Muscle layer of duodenum (tissue), 2 donors: ENCODE measurements at regions not wholly inside any gene's neighbourhood (a gene's known extent, or its start where the extent isn't known, plus 50 kb on each side); places are given as distances from the start of the nearest gene placed in this dataset.

Experiments used
- H3K27ac ChIP-seq: one replicate; pipeline ENCODE4 v1.7.0; 2013; ENCODE audit warnings: mild to moderate bottlenecking, low read length
- H3K27me3 ChIP-seq: one replicate; pipeline ENCODE4 v1.7.0; 2013; ENCODE audit warnings: low read depth, mild to moderate bottlenecking, control low read depth, low read length
- H3K36me3 ChIP-seq, 2 donors: one replicate each; pipeline ENCODE4 v1.7.0; 2013; ENCODE audit warnings: low read length in 2 of 2, control low read depth in 1 of 2, mild to moderate bottlenecking in 1 of 2; ENCODE audit not compliant: insufficient read depth in 2 of 2, control insufficient read depth in 1 of 2
- H3K4me1 ChIP-seq, 2 donors: one replicate each; pipeline ENCODE4 v1.7.0; 2013; ENCODE audit warnings: low read length in 2 of 2, mild to moderate bottlenecking in 2 of 2, control low read depth in 1 of 2, moderate library complexity in 1 of 2; ENCODE audit not compliant: insufficient read depth in 2 of 2, control insufficient read depth in 1 of 2
- H3K4me3 ChIP-seq, 2 donors: one replicate each; pipeline ENCODE4 v1.7.0; 2013; ENCODE audit warnings: low read length in 2 of 2, low read depth in 1 of 2, mild to moderate bottlenecking in 1 of 2
- H3K9me3 ChIP-seq, 2 donors: one replicate each; pipeline ENCODE4 v1.7.0; 2013; ENCODE audit warnings: low read length in 2 of 2, control low read depth in 1 of 2, mild to moderate bottlenecking in 1 of 2; ENCODE audit not compliant: control insufficient read depth in 1 of 2
- donor health status: healthy.

- H3K27me3 ChIP-seq = no peaks in the 10 kb centered on the region
- H3K9me3 ChIP-seq = peaks cover 0 to 27% of the 10 kb centered on the region in 2 donors
- H3K36me3 ChIP-seq = no peaks in the 10 kb centered on the region
- H3K27ac ChIP-seq = no peak overlapping the region
- H3K4me1 ChIP-seq = no peaks in the 10 kb centered on the region
- H3K4me3 ChIP-seq = no peak overlapping the region
Observed at GRCh38 chr3:181470349-181470748, 241.4 kb upstream of the SOX2 start.

GRCh38 chr3:181464033-181464694, 247.6 kb upstream of the SOX2 start:
- H3K4me3 ChIP-seq = no peak overlapping the region
- H3K27me3 ChIP-seq = no peaks in the 10 kb centered on the region
- H3K27ac ChIP-seq = no peak overlapping the region
- no peaks in the 10 kb centered on the region for H3K9me3 ChIP-seq
- peaks cover 0 to 3% of the 10 kb centered on the region in 2 donors for H3K4me1 ChIP-seq
- no peaks in the 10 kb centered on the region for H3K36me3 ChIP-seq

- Histone ChIP-seq H3K36me3 (no peaks in the 10 kb centered on the region), H3K4me1 (peaks cover 0 to 3% of the 10 kb centered on the region in 2 donors), H3K9me3 (no peaks in the 10 kb centered on the region), H3K4me3 (no peak overlapping the region), H3K27me3 (no peaks in the 10 kb centered on the region), H3K27ac (no peak overlapping the region)
Observed at GRCh38 chr3:181461381-181461780, 250.3 kb upstream of the SOX2 start.

- H3K4me1 ChIP-seq = peaks cover 0 to 3% of the 10 kb centered on the region in 2 donors
Observed at GRCh38 chr3:181459516-181459915, 252.2 kb upstream of the SOX2 start.

GRCh38 chr3:181458857-181459256, 252.9 kb upstream of the SOX2 start:
- H3K36me3 ChIP-seq = no peaks in the 10 kb centered on the region
- no peaks in the 10 kb centered on the region for H3K27me3 ChIP-seq
- no peak overlapping the region for H3K27ac ChIP-seq
- peaks cover 0 to 3% of the 10 kb centered on the region in 2 donors for H3K4me1 ChIP-seq
- H3K4me3 ChIP-seq = no peak overlapping the region
- H3K9me3 ChIP-seq = no peaks in the 10 kb centered on the region

More at GRCh38 chr3:181459516-181459915, 252.2 kb upstream of the SOX2 start:
- Histone ChIP-seq H3K9me3 (no peaks in the 10 kb centered on the region), H3K27me3 (no peaks in the 10 kb centered on the region), H3K4me3 (no peak overlapping the region), H3K27ac (no peak overlapping the region), H3K36me3 (no peaks in the 10 kb centered on the region)

- Histone ChIP-seq H3K4me1 (peaks cover 0 to 3% of the 10 kb centered on the region in 2 donors), H3K27ac (no peak overlapping the region), H3K9me3 (no peaks in the 10 kb centered on the region), H3K4me3 (no peak overlapping the region), H3K36me3 (no peaks in the 10 kb centered on the region), H3K27me3 (no peaks in the 10 kb centered on the region)
Observed at GRCh38 chr3:181457756-181458155, 254.0 kb upstream of the SOX2 start.

- Histone ChIP-seq H3K36me3 (no peaks in the 10 kb centered on the region), H3K4me1 (peaks cover 0 to 3% of the 10 kb centered on the region in 2 donors), H3K27me3 (no peaks in the 10 kb centered on the region), H3K4me3 (no peak overlapping the region), H3K27ac (no peak overlapping the region), H3K9me3 (no peaks in the 10 kb centered on the region)
Observed at GRCh38 chr3:181457190-181457589, 254.5 kb upstream of the SOX2 start.

GRCh38 chr3:181455276-181455675, 256.4 kb upstream of the SOX2 start:
- no peaks in the 10 kb centered on the region for H3K27me3 ChIP-seq
- H3K4me1 ChIP-seq = peaks cover 0 to 3% of the 10 kb centered on the region in 2 donors
- H3K4me3 ChIP-seq = no peak overlapping the region
- no peak overlapping the region for H3K27ac ChIP-seq
- no peaks in the 10 kb centered on the region for H3K9me3 ChIP-seq
- H3K36me3 ChIP-seq = no peaks in the 10 kb centered on the region

GRCh38 chr3:181454451-181455027, 257.2 kb upstream of the SOX2 start:
- no peak overlapping the region for H3K4me3 ChIP-seq
- no peaks in the 10 kb centered on the region for H3K9me3 ChIP-seq
- no peaks in the 10 kb centered on the region for H3K36me3 ChIP-seq
- H3K27ac ChIP-seq = no peak overlapping the region
- no peaks in the 10 kb centered on the region for H3K27me3 ChIP-seq
- peaks cover 0 to 3% of the 10 kb centered on the region in 2 donors for H3K4me1 ChIP-seq

- no peaks in the 10 kb centered on the region for H3K36me3 ChIP-seq
- H3K9me3 ChIP-seq = no peaks in the 10 kb centered on the region
- H3K4me1 ChIP-seq = no peaks in the 10 kb centered on the region
- no peak overlapping the region for H3K27ac ChIP-seq
- H3K27me3 ChIP-seq = no peaks in the 10 kb centered on the region
- no peak overlapping the region for H3K4me3 ChIP-seq
Observed at GRCh38 chr3:181446741-181447140, 265.0 kb upstream of the SOX2 start.

GRCh38 chr3:181442066-181442465, 269.7 kb upstream of the SOX2 start:
- no peaks in the 10 kb centered on the region for H3K36me3 ChIP-seq
- no peaks in the 10 kb centered on the region for H3K9me3 ChIP-seq
- no peaks in the 10 kb centered on the region for H3K27me3 ChIP-seq
- H3K27ac ChIP-seq = no peak overlapping the region
- H3K4me3 ChIP-seq = no peak overlapping the region
- H3K4me1 ChIP-seq = no peaks in the 10 kb centered on the region

- Histone ChIP-seq H3K27me3 (no peaks in the 10 kb centered on the region), H3K36me3 (no peaks in the 10 kb centered on the region), H3K4me3 (no peak overlapping the region), H3K27ac (no peak overlapping the region), H3K4me1 (no peaks in the 10 kb centered on the region), H3K9me3 (no peaks in the 10 kb centered on the region)
Observed at GRCh38 chr3:181432992-181433391, 278.7 kb upstream of the SOX2 start.
